GM18520 (cell line): ENCODE measurements at regions not wholly inside any gene's neighbourhood (a gene's known extent, or its start where the extent isn't known, plus 50 kb on each side); places are given as distances from the start of the nearest gene placed in this dataset.
A peak's percentile ranks its signal among the peaks of the same experiment; 100 is the strongest.
"Not testable (repeated sequence)": the region's sequence is repeated elsewhere in the genome, so short reads cannot be mapped to it uniquely, and the experiment has no call there.

ENCODE experiments used
- ATAC-seq: cut with Tn5 transposase; IDR thresholded peaks from one replicate; pipeline ENCODE4 v1.9.1; 2021; ENCODE audit not compliant: unreplicated experiment

- ATAC-seq = no peak
Measured at GRCh38 chrX:5708251-5708650, 520.4 kb downstream of the NLGN4X start.

GRCh38 chrX:5702890-5703289 lies 525.8 kb downstream of the NLGN4X start:
- ATAC-seq = no peak

GRCh38 chrX:5695971-5696370 lies 532.7 kb downstream of the NLGN4X start:
- no peak for ATAC-seq

DNA sequence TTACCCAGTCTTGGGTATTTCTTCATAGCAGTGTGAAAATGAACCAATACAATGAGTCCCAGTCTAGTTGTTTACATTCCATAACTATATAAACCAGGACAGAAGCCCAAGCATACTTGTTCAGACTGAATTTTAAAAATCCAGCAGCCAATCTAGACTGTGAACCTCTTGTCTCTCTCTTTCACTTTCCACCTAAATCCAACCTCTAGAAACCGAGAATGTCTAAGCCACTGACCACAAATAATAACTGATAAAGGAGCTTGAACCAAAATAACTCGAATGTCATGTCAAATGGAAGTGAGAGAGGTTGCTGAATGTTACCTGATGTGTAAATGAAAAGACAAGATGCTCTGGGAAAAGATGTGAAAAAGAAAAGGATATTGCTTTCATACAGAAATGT lies 544.7 kb downstream of the NLGN4X start:
- no peak for ATAC-seq

DNA sequence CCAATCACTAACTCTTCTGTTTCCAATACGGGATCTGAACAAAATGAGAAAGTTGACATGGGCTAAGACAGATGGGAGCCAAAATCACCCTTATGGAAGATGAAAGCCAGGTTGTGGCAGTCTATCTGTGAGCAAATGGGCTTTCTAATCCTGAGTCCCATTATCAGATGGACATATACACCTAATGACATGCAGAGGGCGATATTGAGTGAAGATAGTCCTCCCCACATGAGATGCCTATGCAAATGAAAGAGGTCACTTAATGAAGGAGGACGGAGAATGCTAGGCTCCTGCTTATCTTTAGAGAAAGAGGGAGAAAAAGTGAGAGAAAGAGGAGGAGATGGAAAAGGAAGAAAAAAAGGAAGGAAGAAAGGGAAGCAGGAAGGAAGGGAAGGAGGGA lies 547.5 kb downstream of the NLGN4X start:
- no peak for ATAC-seq

DNA sequence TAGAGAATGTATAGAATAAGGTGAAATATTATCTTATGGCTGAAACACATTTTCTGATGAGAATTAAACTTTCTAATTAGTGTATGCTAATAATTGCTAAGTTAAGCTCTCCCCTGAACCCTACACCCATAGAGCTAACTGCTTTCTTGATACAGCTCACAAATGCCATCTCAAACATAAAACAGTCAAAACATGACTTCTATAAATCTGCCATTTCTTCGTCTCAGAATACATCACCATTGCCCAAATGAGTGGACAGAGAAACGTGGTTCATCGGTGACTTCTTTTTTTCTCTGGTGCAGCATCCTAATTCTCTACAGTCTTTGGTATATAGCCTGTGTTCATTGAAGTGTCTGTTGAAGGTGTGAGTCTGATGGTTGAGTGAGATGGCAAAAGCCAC lies 554.6 kb downstream of the NLGN4X start:
- ATAC-seq = no peak

GRCh38 chrX:5672099-5672498 lies 556.6 kb downstream of the NLGN4X start:
- no peak for ATAC-seq

DNA sequence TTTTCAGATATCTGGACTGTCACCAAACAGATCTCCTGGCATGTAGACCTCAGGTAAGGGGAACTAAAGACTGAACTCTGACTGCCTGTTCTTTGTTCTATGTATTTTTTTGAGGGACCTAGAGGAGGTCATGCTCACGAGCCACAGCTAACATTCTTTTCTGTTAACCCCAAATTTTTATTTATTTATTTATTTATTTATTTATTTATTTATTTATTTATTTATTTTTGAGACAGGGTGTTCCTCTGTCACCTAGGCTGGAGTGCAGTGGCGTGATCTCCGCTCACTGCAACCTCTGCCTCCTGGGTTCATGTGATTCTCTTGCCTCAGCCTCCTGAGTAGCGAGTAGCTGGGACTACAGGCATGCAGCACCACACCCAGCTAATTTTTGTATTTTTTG lies 562.0 kb downstream of the NLGN4X start:
- not testable (repeated sequence) for ATAC-seq

DNA sequence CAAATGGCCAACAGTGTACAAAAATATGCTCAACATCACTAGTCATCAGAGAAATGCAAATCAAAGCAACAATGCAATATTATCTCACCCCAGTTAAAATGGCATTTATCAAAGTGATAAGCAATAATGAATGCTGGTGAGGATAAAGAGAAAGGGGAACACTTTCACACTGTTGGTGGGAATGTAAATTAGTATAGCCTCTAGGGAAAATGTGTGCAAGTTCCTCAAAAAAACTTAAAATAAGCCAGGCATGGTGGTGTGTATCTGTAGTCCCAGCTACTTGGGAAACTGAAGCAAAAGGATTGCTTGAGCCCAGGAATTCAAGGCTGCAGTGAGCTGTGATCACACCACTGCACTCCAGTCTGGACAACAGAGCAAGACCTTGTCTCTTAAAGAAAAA lies 572.1 kb downstream of the NLGN4X start:
- no peak for ATAC-seq

DNA sequence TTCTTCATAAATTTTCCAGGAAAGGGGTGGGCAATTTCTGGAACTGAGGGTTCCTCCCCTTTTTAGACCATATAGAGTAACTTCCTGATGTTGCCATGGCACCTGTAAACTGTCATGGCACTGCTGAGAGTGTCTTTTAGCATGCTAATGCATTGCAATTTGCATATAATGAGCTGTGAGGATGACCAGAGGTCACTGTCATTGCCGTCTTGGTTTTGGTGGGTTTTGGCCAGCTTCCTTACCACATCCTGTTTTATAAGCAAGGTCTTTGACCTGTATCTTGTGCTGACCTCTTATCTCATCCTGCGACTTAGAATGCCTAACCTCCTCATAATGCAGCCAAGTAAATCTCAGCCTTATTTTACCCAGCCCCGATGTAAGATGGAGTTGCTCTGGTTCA lies 577.8 kb downstream of the NLGN4X start:
- no peak for ATAC-seq

GRCh38 chrX:5648941-5649568 lies 579.6 kb downstream of the NLGN4X start:
- ATAC-seq = no peak

- peak; percentile 84 for ATAC-seq
Measured at GRCh38 chrX:5646818-5647217, 581.8 kb downstream of the NLGN4X start.

DNA sequence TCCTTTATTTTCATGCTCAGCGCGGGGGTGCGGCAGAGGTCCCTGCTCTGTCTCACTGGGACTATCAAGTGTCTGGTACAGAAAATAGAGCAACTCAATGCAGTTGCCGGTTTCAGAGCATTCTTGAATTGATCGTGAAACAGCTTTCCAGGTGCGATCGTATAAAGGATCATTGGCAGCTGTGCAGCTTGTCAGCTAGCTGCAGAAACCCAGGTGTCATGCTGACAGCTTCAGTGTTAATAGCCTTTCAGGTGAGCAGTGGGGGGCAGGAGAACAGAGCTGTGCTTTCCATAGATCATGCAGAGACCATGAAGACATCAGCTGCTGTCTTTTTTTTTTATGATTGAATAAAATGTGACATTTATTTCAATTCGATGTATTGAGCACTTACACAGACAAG lies 583.9 kb downstream of the NLGN4X start:
- no peak for ATAC-seq

DNA sequence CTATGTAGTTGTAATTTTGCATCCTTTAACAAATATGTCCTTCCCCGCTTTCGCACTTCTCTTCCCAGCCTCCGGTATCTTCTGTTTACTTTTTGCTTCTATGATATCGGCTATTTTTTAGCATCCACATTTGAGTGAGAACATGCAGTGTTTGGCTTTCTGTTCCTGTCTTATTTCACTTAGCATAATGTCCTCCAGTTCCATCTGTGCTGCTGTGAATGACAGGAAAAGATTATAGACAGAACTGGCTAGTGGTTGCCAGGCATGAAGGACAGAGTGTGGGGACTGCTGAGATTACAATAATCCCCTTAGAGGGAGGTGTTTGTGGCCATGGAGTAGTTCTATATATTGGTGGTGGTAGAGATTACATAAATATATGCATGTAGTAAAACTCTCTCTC lies 588.6 kb downstream of the NLGN4X start:
- no peak for ATAC-seq

GRCh38 chrX:5638572-5638971 lies 590.1 kb downstream of the NLGN4X start:
- ATAC-seq = no peak

DNA sequence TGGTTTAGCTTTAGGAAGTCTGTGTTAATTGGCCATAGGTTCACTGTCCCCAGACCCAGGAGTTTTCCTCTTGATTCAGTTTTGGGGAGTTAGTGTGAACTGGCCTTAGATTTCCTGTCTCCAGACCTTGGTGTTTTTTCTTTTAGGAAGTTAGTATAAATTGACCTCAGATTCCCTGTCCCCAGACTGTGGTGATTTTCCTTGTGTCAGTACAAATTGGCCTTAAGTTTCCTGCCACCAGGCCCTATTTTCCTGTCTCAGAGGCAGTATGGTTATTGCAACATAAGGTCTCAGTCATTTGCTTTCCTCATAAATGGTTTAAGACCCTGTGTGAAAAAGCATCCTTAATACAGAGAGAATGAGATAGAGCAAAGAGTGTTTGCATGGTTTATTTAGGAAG lies 595.8 kb downstream of the NLGN4X start:
- ATAC-seq = no peak

DNA sequence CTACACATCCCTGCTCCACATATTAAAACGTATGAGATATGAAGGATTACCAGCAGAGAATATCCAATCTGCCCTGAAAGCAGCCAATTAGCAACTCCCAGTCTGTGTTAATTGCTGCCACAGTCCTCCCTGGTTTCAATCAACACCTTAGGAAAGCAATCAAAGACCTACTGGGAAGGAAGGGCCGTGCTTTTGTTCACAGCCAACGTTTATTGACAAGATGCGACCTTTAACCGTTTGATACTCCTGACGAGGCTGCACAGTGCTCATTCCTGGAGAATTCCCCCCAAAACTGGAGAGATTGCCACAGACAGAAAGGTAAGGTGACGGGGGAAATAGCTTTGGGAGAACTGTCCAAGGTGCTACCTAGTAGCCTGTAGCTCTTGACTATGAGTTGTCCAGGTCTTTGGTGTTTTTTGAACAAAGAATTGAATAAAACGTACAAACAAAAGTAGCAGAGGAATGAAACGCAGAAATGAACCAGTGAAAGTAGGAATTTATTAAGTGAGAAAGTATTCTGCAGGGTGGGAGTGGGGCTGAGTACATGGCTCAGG lies 596.5 kb downstream of the NLGN4X start:
- no peak for ATAC-seq

- ATAC-seq = no peak
Measured at GRCh38 chrX:5617666-5618065, 611.0 kb downstream of the NLGN4X start.

- ATAC-seq = no peak
Measured at GRCh38 chrX:5595570-5595969, 633.1 kb downstream of the NLGN4X start.

GRCh38 chrX:5586726-5587125 lies 641.9 kb downstream of the NLGN4X start:
- no peak for ATAC-seq

DNA sequence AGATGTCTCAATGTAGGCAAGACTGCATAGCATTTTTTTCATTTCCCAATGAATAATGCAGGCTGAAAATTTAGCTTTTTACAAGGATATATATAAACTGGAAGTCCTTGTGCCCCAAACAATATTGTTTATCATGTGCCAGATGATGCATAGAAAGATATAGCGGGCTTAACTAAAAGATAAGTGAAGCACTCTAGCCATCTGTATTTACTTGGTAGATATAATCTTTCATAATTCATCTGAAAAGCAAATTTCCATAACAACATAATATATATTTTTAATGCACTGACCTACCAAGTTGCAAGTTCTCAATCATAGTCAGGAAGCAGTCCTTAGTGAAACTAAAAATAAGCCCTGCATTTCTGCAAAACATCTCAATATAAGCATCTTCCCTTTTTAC lies 653.3 kb downstream of the NLGN4X start:
- ATAC-seq = no peak

GRCh38 chrX:5568934-5569333 lies 659.7 kb downstream of the NLGN4X start:
- ATAC-seq = no peak

DNA sequence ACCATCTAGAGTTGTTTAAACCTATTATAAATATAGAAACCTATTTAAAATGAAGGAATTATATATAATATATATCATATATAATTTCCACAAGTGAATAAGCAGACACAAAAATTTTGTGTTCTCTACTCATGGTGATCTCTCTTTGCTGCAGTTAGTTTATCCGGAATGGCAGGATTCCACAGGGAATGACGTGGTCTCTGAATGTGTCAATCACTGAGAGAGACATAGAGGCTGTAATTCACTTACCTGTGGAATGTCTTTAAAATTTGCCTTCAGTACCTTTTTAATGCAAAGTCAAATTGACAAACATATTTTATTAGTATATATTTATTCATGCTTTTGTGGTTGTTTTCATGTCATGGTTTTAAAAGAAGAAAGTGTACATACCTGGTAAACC lies 669.3 kb downstream of the NLGN4X start:
- ATAC-seq = no peak
